ENCODE measurements at regions not wholly inside any gene's neighbourhood (a gene's known extent, or its start where the extent isn't known, plus 50 kb on each side); places are given as distances from the start of the nearest gene placed in this dataset.

- DNase-seq: peak in 2 of 10 donors; percentile 61 to 67
- intact Hi-C loops (cut with DNase I): no loop called here
Measured at GRCh38 chr1:229880271-229881170, 186.5 kb upstream of the GALNT2 start.

DNA sequence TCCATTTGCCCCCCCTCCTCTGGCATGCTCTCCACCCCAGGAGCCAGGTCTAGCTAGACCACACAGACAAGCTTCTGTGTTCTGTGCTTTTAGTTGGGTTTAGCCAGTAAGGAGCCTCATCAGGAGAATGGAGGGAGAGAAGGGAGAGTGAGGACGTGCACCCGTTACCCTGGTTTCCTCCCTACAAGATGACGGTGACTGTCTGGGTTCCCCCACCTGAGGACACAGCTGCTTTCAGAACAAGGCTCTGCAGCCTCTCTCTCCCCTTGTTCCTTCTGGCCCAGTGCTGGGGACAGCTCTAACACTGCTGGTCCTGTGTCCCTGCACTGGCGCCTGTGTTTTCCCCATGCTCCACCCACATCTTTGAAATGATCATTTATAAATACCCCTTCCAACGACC lies 184.4 kb upstream of the GALNT2 start:
- intact Hi-C loops (cut with DNase I): no loop called here
- peak in 1 of 10 donors; percentile 57 for DNase-seq

DNA sequence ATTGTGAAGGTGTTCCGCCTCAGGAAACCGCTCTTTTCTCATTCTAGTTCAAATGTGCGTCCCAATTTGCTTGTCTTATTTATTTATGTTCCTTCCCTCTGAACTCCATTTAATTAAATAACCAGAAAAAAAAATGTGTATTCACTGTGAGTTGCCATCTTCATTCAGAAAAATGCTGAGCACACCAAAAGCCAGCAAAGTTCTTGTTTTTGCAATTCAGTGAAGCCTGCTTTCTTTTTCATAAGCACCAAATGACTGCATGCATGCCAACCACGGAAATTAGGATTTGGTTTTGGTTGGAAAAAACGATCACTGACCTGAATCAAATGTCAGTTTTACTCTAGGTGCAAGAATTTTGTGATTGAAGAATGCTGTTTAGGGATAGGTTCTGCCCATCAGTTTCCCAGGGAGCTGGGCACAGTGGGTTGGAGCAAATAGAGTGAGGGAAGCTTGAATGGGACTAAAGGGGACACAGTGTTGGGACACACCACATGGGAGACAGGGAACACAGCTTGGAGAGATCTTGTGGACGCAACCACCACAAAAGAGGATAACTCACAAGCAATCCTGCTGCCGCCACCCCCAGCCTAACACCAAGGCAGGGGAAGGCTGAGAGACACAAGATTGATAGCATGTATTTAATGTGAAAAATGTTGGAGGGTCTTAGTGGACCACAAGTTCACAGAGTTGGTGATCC lies 183.4 kb upstream of the GALNT2 start:
- peak in 1 of 10 donors; percentile 45 for DNase-seq
- intact Hi-C loops (cut with DNase I): no loop called here

- DNase-seq: peak in 2 of 10 donors; percentile 64 to 75
- intact Hi-C loops (cut with DNase I): no loop called here
Measured at GRCh38 chr1:229884765-229885164, 182.3 kb upstream of the GALNT2 start.

DNA sequence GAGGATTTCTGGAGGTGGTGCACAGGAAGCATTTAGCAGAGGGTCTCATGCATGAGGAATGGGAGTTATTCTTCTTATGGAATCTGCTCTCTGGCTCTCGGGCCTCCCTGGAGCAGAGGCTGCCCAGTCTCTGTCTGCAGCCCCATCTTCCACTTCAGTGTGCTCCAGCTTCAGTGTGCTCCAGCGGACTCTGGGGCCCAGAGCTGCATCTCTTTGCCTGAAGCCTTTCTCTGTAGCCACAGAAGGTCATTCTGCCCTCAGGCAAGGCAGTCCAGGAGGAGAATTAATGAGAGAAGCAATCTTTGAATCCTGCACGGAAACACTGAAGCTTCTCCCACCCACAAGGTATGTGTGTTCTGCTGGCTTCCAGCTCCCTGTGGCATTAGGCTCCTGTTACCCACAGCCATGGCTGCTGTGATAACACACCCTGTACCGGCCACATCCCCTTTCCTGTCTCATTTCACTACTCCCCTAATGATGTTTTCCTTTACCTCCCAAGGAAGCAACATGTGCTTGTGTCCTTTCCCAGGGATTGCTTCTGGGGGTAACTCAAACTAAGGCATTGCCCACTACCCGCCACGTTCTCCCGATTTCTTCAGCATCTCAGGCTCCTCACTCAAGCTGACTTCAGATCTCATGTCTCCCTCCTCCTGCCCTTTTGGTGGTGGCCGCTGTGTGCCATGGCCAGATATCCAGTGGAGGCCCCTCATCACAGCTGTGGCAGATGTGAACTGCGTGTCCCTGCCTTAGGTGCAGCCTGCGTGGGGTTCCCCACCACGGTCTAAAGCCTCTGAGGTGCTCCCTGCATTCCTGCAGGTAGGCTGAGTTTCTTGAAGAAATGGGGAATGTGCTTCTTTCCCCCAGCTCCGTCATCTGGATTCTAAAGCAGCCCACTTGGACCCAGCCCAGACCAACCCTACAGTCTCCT lies 181.2 kb upstream of the GALNT2 start:
- intact Hi-C loops (cut with DNase I): no loop called here
- DNase-seq: peak in 1 of 10 donors; percentile 69

GRCh38 chr1:229886636-229887035 lies 180.4 kb upstream of the GALNT2 start:
- intact Hi-C loops (cut with DNase I): no loop called here
- DNase-seq: peak in 1 of 10 donors; percentile 42

DNA sequence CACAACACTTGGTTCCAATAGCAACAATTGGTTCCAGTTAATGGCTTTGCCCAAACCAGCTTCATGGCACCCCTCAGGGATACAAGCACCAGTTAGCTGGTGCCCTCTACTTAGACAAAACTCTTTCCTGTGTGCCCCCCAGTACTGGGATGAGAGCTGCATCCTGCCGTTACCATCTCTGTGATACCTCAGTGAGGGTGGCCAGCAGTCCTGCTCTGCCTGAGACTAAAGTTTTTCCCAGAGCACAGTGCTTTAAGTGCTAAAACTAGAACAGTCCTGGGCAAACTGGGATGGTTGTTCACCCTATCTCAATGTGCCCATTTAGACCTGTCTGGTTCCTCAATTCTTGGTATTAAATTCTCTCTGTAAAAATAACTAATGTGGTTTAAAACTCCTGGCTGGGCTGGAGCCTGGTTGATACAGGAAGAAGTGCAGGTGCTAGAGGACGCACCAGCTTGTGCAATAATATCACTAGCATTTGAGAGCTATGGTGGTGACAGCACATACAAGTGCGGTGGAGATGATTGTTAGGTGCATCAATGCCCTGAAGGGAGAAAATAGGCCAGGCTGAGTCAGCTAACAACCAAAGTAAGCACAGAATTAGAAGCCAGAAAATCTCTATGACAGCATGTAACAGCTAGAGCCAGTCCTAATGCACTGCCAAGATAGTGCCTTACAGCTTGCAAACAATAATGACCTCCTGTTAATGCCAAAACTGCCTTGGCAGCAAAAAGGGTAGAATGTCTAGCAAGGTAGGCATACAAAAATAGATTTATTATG lies 179.8 kb upstream of the GALNT2 start:
- DNase-seq: no peak
- intact Hi-C loops (cut with DNase I): no loop called here

DNA sequence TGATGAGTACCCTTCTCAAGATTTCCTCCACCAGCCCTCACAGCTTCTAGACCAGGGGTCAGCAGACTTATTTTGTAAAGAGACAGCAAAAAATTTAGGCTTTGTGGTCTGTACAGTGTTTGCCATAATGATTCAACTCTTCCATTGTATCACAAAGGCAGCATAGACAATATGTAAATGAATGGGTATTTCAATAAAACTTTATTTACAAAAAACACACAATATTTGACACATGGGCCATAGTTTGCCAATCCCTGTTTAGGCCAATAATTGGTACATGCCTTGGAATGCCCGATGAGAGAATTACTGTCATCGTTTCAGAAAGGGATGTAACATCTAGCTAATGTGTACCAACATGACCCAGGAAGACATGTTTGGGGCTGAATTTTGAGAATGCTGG lies 178.9 kb upstream of the GALNT2 start:
- intact Hi-C loops (cut with DNase I): no loop called here
- no peak for DNase-seq

DNA sequence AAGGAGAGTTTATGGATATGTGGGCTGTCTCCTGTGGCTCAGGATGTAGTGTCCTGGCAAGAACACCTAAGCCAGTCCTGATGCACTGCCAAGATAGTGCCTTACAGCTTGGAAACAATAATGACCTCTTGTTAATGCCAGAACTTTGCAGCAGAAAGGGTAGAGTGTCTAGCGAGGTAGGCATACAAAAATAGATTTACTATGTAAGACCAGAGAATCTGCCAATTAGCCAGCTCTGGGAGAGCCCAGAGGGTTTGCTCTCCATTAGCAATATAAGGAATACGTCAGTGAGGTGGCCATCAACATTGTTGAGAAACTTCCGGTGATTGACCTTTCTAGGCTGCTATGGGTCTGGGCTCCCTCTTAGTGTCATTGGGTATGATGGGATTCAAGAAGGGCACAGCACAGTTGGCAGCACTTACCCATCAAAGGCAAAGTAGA lies 178.5 kb upstream of the GALNT2 start:
- intact Hi-C loops (cut with DNase I): no loop called here
- DNase-seq: no peak

GRCh38 chr1:229889031-229889517 lies 178.0 kb upstream of the GALNT2 start:
- no peak for DNase-seq
- intact Hi-C loops (cut with DNase I): no loop called here

GRCh38 chr1:229891227-229891626 lies 175.8 kb upstream of the GALNT2 start:
- no peak for DNase-seq
- intact Hi-C loops (cut with DNase I): no loop called here

DNA sequence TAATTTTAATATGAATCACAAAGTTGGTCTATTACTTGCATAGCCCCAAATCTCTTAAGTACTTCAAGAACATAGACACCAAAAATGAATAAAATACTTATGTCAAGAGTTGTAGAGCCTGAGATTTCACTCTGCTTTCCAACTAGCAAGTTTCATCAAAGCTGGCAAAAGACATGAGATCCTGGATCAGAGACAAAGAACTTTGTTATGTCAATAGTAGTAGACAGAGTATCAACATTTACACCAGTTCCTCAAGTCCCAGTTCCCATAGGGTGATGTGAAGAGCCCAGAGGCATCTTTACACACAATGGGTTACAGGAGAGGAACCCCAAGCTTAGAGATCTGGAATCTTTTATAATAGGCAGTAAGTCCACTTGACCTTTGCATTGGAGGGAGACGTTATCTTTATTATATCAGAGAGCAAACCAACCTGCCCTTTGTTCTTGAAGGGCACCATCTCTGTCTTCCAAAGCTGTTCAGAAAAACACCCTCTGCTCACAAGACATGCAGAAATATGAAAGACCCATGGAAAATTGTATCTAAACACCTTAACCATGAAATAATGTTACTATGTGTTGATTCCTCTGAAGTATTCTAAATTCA lies 174.4 kb upstream of the GALNT2 start:
- no peak for DNase-seq
- intact Hi-C loops (cut with DNase I): no loop called here

GRCh38 chr1:229893762-229894444 lies 173.1 kb upstream of the GALNT2 start:
- no peak for DNase-seq
- intact Hi-C loops (cut with DNase I): no loop called here

GRCh38 chr1:229894532-229894931 lies 172.5 kb upstream of the GALNT2 start:
- intact Hi-C loops (cut with DNase I): no loop called here
- no peak for DNase-seq

DNA sequence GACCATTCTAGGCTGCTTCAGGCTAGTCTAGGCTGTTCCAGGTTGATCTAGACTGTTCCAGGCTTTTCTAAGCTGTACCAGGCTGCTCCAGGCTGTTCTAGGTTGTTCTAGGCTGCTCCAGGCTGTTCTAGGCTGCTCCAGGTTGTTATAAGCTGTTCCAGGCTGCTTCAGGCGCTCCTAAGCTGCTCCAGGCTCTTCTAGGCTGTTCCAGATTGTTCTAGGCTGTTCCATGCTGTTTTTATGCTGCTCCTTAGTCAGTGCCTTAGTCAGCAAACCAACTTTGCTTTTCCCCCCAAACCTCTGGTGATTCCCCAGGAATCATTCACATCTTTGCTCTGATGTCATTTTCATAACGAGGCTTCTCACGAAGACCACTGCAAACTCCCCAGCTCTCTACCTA lies 171.4 kb upstream of the GALNT2 start:
- no peak for DNase-seq
- intact Hi-C loops (cut with DNase I): no loop called here

DNA sequence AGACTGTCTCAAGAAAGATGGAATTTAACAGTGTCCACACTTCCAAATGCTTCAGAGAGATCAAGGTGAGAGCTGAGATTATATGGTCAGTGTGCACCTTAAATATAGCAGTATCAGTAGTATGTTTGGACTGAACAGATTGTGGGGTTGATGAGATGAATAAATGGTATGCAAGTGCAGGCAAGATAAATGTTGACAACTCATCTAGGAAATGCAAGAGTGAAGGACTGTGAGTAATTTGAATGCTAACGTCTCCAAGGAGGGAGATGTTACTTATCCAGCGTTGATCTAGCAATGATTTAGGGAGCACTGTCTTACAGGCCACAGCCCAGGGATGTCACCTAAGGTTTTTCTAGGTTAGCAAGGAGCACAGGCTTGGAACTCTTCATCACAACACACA lies 170.7 kb upstream of the GALNT2 start:
- intact Hi-C loops (cut with DNase I): no loop called here

GRCh38 chr1:229896861-229897260 lies 170.2 kb upstream of the GALNT2 start:
- DNase-seq: no peak
- intact Hi-C loops (cut with DNase I): no loop called here

More for the DNA sequence above, 170.7 kb upstream of the GALNT2 start:
- DNase-seq: no peak

- intact Hi-C loops (cut with DNase I): no loop called here
- peak in 7 of 10 donors; percentile 31 to 92 (median 56) for DNase-seq
Measured at GRCh38 chr1:229897501-229897900, 169.5 kb upstream of the GALNT2 start.

DNA sequence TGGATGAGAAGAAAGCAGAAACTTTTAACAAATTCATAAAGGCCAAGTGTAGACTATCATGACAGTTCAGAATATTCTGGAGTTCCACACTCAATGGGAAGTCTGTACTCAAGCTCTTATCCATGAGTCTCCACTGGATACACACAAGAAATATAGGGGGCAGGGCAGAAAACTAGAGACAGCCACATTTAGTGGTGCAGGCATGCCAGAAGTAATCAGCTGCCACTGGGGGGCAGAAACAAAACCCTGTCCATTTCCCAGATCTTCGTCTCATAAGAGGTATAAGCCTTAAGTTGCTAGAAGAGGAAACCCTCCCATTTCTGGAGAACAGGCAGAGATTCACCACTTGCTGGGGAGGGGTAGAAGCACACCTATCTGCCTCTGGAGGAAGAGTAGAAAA lies 166.8 kb upstream of the GALNT2 start:
- intact Hi-C loops (cut with DNase I): no loop called here

More for the DNA sequence above, 166.8 kb upstream of the GALNT2 start:
- DNase-seq: no peak

Data from posterior cingulate gyrus (tissue), 11 donors.